HG02642 (cell line): ENCODE measurements at regions not wholly inside any gene's neighbourhood (a gene's known extent, or its start where the extent isn't known, plus 50 kb on each side); places are given as distances from the start of the nearest gene placed in this dataset.

Experiments
- ATAC-seq: cut with Tn5 transposase; IDR thresholded peaks from one replicate; pipeline ENCODE4 v1.9.1; 2021; ENCODE audit warnings: mild to moderate bottlenecking; ENCODE audit not compliant: unreplicated experiment, poor library complexity

DNA sequence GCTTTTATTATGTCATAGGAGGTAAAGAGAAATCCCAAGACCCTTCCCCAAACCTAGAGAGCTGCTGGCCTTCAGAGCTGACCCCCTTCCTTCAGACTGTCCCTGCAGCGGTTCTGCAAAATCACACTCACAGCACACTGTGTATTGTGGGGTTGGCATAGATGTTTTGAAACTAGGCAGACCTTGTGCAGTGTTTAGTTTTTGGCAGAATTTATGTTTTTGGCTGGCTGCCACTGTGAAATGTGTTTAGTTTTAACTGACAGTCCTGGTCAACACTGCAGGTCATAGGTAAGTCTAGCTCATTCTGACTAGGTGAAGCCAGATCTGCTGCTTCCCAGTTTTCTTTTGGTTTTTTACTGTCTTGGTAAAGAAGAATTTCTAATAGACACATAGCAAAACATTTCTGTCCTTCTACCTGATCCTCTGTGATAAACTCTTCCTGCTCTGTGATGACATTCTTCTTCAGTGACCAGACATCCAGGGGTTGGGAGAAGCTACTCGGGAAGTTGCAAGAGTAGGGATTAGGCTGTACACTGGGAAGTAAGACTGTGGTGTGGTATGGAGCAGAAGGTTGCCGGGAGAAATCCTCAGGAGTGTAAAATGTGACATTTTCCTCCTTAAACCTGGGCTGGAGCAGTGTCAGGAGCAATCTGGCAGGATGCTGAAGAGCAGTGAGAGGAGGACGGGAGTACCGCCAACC, 209.6 kb upstream of the MCTP2 start:
- ATAC-seq, result no peak

DNA sequence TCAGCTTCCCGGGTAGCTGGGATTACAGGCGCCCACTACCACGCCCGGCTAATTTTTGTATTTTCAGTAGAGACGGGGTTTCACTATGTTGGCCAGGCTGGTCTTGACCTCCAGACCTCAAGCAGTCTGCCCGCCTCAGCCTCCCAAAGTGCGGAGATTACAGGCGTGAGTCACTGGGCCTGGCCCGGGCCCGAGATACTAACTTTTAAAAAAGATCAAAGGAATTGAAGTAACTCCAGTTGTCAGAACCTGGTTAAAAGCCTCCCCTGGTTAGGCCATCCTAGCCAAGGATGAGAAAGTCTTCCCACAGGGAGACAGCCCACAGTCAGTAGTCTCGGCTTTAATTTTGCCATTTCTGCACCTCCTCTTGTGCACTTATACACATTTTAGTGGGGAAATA, 212.3 kb upstream of the MCTP2 start:
- no peak for ATAC-seq

DNA sequence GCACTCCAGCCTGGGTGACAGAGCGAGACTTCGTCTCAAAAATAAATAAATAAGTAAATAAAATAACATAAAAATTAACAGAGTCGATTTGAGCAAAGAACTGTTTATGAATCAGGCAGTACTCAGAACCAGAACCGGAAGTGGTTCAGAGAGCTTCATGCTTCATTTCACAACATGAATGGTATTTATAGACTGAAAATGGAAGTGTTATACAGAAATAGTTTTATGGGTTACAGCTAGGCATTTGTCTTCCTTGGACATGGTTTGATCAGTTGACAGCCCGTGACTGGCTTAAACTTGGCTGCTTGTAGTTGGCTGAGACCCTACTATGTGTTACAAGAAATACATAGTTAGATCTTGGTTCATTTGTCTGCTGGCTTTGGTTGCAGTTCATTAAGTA, 216.0 kb upstream of the MCTP2 start:
- ATAC-seq, result no peak

DNA sequence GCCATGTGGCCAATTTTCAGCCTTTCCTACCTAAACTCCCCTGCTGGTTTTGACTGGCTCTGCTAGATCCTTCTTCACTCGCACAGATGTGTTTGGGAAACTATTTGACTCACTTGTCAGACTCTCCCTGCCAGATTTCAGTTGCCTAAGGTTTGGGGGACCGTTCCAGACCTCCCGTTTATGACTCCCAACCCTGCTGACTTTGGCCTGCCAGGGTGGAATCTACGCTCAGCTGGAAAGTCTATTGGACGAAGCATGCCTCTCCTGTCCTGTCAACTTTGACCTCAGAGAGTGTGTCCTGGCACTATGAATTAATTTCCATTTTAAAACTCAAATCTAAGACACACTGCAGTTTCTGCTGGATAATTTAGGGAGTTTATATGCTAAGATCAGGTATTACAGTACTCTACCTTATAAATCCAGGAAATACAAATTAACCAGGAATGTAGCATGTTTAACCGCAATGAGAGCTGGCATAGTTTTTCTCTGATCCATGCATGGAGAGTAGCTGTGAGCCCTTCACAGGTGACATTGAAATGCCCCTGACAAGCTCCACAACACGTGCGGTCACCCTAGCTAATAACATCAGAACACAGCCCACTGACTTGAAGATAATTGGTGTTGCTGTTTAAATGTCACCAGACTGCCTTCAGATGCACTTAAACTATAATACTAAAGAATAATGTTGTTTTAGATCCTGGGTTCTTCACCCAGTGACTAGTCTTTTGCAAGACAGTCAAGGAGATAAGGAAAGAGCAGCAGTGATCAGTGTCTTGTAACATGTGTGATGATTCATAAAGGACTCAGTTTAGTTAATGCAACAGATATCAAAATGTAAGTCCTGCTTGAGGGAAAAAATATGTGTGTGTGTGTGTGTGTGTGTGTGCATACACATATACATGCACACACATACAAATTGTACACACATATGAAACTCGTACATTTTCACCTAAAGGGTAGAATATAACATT, 223.0 kb upstream of the MCTP2 start:
- no peak for ATAC-seq

DNA sequence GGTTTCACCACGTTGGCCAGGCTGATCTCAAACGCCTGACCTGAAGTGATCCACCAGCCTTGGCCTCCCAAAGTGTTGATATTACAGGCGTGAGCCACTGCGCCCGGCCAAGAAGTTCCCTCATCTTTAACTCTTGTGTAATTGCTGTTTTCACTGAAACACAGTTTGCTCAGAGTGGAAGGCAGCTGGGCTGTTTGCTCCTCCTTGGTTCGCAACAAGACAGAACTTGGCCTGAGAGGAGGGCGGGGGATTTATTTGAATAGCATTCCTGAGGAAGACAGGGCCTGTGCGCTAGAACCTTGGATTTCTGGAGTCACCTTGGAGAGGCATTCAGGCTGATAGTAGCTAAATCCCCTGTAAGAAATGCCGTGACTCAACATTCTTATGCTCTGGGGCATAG, 226.7 kb upstream of the MCTP2 start:
- no peak for ATAC-seq

DNA sequence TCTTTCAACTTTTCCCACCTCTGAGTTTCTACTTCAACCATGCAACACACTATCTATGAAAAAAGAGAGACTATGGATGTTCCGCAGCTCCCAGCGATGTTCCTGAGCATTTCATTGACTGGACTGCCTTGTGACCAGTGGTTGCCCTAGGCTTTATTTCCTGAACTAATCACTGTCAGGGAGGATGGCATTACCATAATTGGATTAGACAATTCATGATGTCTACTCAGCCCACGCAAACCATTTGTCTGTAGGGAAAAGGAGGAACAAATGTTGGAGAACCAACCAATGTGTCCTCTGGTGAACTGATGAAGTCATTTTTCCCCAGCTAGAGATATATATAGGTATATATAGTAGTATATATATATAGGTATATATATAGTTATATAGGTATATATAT, 229.3 kb upstream of the MCTP2 start:
- ATAC-seq, result no peak

DNA sequence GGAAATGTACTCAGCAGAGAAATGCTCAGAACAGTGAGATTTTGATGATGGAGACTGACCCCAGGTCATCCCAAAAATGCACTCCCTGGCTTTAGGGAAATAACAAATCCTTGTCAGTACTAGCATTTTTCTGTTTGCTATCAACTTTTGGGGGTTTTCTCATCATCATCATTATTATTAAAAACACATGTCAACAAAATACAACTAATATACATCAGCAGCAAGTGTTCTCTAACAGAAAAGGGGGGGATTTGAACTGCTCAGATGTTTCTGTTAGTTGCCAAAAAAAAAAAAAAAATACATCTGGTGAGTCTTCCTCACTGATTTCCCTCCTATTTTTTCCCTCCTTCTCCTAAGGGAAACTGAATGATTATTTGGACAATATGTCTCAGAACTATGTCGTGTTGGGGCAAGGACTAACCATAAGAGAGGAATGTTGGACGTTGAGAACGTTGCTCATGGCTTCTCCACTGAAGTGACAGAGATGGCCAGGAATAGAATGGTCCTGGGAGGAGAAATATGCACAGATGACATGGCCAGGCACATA, 230.0 kb upstream of the MCTP2 start:
- no peak for ATAC-seq

DNA sequence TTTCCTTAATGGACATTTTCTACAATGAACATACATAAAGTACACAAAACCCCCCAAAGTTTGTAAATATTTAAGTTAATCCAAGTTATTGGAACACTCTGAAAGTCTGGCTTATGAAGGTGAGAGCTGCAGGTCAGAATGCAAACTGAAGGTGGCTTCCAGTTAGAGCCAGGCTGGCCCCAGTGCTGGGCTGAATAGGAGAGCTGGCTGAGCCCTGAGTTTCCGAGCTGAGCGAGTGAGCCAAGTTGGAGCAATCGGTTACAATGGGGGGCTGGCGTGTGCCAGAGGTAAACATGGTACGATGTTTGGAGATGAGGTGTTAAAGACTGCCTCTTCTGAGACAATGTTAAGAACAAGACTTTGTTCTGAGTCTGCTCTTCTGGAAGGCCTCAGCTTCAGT, 230.8 kb upstream of the MCTP2 start:
- no peak for ATAC-seq

DNA sequence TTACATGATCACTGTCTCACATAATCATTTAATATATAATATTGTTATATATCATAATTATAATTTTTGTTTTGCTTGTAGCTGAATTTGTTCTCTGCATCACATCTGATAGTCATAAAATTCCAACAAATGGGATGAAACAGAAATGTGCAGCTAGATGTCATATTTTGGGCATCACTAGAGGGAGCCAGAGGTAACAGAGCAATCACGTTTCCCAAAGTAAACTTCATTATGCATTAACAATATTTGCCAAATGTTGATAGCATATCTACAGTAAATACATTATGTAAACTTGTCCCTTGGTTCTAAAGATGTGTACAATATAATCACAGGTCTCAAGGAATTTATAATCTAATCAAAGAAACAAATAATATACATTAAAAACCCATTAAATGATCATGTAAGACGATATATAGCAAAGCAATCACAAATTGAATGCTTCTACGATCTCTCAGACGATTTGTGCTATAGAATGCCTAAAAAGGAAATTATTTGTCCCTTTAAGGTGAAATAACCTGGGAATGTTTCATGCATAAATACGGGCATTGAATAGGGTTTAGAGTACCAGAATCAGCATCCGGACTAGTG, 234.2 kb upstream of the MCTP2 start:
- no peak for ATAC-seq

DNA sequence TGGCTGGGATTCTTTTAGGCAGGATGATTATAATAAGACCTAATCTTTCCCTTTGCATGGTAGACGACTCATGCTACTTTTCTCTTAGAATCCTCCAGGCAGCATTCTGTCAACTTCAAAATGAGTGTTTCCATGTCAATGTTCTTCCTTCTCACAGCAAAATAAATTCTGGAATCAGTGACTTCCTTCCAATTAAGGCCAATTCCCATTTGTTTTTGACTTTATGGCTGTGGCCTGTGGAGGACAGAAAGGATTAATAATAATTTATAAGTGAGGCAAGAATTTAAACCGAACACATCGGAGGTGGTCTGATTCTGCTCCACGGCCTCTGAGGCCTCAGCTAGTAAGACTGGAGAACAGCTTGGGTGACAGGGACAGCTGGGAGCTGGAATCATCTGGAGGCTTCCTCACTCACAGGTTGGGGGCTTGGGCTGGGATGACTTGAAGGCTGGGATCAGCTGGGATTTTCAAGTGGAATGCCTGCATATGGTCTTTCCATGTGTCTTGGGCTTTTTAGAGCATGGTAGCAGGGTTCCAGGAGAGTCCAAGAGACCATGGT, 241.8 kb upstream of the MCTP2 start:
- ATAC-seq, result no peak

DNA sequence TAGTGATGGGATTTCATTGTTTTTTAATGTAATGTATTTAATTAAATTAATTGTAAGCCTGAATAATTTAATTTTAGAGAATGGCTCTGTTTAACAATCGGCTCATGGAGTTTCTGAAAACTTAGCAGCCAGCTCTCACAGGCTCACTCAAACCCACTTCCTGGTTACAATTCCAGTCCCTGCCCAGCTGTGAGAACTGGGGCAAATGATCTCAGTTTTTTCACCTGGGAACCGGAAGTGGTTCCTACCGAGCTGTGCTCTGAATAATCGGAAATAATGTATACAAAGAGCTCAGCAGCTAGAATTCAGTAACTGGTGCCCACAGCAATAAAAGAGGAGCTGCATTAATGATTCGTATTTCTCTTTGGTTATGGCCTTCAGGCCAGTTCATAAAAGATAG, 244.3 kb upstream of the MCTP2 start:
- ATAC-seq, result no peak

DNA sequence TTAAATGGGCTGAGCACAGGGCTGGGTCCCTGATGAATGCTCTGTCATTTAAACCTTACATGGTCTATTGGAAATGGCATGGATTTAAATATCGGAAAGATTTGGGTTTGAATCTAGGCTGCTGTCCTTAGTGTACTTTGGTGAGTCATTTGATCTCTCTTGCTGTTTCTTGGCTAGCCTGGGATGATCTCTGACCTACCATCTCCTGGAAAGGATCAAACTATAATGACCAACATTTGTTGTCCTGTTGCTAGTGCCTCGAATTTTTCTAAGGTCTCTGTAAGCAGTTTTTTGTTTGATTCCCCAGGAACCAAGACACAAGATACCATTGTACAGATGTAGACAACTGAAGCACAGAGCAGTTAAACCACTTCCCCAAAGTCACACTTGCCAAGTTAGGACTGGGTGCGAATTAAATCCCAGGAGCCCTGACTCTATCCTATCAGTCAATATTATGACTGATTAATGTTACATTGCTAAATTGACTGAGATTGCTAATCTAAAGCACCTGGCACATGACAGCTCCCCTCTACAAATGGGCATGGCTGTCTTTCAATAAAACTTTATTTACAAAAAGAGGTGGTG, 244.9 kb upstream of the MCTP2 start:
- no peak for ATAC-seq

DNA sequence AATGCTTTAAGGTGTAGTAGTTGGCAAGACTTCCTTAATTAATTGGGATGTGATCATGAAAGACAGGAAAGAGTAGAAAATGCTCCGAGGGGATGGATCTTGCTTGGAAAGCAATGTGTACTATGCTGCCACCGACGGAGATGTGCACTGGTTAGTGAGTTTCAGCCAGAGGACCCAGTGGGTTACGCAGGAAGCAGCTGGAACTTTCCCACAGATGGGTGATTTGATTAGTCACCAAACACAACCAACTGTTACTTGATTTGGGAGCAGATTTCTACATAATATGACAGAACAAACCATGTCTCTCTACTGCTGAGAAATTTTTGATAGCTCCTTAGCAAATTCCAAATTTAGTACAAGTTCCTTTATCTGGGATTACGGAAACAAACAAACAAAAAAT, 245.4 kb upstream of the MCTP2 start:
- no peak for ATAC-seq

DNA sequence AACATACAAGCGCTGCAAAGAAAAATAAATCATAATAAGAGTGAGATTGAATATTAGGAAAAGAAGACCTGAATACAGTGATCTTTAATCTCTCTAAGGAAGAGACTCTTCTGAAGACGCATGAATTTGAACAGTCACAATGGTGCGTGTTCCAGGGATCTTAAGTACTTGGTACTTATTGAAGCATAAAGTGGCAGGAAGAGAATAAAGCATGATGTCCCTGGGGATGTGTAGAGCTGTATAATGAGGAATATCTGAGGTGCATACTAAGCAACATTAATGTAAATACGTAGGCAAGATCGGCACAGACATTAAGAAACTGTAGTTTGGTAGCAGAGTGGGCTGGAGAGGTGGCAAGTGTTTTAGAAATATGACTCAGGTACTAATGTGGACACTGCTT, 246.2 kb upstream of the MCTP2 start:
- ATAC-seq, result no peak

DNA sequence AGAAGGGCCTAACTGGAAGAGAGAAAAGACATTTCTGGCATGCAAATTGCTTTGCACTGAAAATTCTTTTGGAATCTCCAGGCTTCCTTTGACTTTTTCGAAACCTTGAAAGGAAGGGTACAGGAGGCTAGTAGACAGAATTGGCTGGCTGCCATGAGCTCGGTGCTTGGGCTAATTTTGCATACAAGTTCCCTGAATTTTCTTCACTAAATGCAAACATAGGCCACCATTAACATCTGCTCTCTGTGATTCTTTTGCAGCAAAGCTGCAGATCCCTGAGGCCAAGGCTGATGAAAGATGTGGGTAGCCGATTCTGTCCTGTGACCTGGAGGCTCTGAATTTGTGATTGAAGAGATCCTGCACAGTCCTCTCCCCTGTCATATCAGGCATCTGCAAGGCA, 247.8 kb upstream of the MCTP2 start:
- ATAC-seq, result no peak

DNA sequence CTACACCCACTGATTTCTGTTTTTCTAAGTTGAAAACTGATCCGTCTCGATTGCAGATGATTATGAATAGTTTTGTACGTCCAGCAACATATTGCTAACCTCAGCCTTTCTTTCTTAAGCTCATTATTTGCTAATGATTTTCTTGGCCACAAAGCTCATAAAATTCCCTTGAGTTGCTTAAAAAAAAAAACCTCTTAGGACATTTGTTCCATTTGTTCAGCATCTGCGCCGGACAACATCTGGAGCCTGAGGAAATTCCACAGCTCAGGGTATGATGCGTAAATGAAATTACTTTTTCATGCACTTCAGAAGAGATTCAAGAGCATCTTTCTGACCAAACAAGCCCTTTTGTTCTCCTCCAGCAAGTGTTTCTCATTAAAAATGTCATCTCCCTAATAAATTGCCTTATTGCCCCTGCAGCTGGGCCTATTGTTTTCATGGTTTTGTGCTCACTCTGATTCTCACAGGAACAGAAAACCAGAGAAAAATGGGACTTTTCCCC, 249.1 kb upstream of the MCTP2 start:
- no peak for ATAC-seq

DNA sequence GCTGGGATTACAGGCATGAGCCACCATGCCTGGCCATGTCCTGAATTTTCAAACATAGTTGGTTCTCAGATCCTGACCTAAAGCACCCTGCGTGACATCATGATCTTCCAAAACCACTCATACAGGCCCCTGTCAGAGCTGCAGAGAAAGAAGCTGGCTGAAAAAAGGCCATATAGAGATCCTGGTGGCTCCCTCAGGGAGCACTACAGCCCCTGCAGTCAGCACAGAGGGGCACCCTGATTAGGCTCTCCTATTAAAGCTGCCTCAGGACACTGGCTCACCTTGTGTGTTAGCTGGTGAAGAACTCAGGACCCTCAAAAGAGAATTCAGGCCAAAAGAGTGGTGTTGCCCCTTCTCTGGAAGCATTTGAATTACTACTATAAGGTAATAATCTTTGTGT, 249.7 kb upstream of the MCTP2 start:
- ATAC-seq, result no peak

DNA sequence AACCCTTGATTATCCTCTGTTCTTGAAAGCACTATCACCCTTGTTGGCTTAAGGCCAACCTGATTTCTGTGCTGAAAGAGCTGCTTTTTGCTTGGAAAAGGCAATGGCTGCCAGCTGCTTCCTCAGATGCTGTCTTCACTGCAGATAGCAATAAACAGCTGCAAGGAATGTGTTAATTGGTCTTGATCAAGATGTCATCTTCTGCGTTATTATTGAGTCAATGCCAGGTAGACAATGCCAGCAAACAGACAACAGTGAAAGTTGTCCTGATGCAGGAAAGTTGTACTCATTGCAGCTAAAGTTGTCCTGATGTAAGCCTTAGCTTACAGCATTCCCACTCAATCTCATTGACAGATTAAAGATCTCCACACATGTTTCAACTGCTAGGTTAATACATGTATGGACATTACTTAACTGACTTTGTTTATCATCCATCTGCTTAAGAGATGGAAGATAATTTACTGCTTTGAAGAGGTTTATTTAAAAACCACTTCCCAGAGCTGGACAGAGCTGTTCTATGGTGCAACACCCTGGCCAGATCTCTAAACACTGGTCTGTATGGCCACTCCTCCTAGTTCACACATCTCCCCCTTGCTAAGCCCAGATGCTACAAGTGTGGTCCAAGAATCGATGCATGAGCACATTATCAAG, 251.0 kb upstream of the MCTP2 start:
- ATAC-seq, result no peak

DNA sequence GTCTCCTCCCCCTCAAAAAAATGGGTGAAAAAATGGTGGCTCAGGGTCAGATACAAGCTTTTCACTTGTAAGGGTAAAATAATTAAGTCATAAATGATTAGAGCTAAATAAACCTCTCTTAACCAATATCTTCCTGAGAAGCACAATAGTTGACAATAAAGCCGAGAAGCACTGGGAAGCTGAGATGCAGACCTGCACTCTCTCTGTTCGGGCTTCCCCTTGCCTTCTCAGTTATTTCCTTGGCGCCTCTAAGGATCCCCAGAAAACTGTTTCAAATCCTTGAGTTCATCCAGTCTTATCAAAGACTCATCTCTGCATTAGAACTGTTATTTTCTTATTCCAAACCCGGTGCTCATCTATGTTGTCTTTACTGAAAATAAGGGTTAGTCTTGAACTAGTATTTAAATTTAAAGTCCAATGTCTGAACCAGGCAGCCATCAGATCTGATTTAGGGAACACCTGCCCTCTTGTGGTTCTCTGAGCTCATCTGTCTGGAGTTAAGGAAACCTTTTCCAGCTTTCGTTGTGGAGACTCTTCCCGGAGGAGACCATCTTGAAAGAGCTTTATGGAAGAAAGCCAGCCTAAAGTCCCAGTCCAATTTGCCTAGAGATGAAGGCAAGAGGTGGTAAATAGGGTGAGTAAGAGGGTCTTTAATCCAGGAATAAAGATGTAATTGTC, 256.4 kb upstream of the MCTP2 start:
- no peak for ATAC-seq
